H1 (cell line): ENCODE measurements at regions not wholly inside any gene's neighbourhood (a gene's known extent, or its start where the extent isn't known, plus 50 kb on each side); places are given as distances from the start of the nearest gene placed in this dataset.

Source experiments
- CTCF ChIA-PET: fragments of 300-600 bp; sonication (Branson Sonifier 250); formaldehyde crosslinking; loops from one replicate; lab custom pipeline; 2021; ENCODE audit not compliant: partially characterized antibody; lab: Charles Lee
- POLR2A ChIA-PET: fragments of 300-600 bp; sonication (Branson Sonifier 250); formaldehyde crosslinking; loops from one replicate; lab custom pipeline; 2021; ENCODE audit warnings: inconsistent platforms; ENCODE audit not compliant: partially characterized antibody; lab: Charles Lee
- DNase-seq, 2 experiments: peaks; one replicate each; pipeline versions ENCODE4 v3.0.0 to v3.0.0-alpha.2; 2010 to 2022; ENCODE audit warnings: low spot score in 2 of 2, low read depth in 1 of 2, mixed read lengths in 1 of 2
- FAIRE-seq: peaks from 2 replicates; lab custom pipeline; 2011; peaks lifted over from hg19 to GRCh38; lab: Jason Lieb, UNC
- H2AFZ ChIP-seq: 2 replicates; pipeline ENCODE4 v1.8.1; 2012; ENCODE audit warnings: low read length, inconsistent platforms
- H2AK5ac ChIP-seq: 2 replicates; pipeline ENCODE4 v1.6.1; 2013; ENCODE audit warnings: low read depth, low read length
- H2BK120ac ChIP-seq: replicated peaks from 2 replicates; pipeline ENCODE3; 2013; ENCODE audit warnings: low read depth, low read length, inconsistent platforms
- H2BK12ac ChIP-seq: 2 replicates; pipeline ENCODE4 v1.6.1; 2013; ENCODE audit warnings: low read depth, low read length
- H2BK15ac ChIP-seq: 2 replicates; pipeline ENCODE4 v1.6.1; 2013; ENCODE audit warnings: low read length
- H2BK20ac ChIP-seq: 2 replicates; pipeline ENCODE4 v1.6.1; 2013; ENCODE audit warnings: low read length
- H2BK5ac ChIP-seq: 2 replicates; pipeline ENCODE4 v1.6.1; 2013; ENCODE audit warnings: low read depth, low read length
- H3K14ac ChIP-seq: 2 replicates; pipeline ENCODE4 v1.6.1; 2013; ENCODE audit warnings: inconsistent platforms; ENCODE audit not compliant: insufficient read length
- H3K18ac ChIP-seq: 2 replicates; pipeline ENCODE4 v1.6.1; 2013; ENCODE audit warnings: low read length; ENCODE audit errors: extremely low read depth
- H3K23ac ChIP-seq: 2 replicates; pipeline ENCODE4 v1.6.1; 2013; ENCODE audit warnings: inconsistent platforms; ENCODE audit not compliant: insufficient read length
- H3K23me2 ChIP-seq: 2 replicates; pipeline ENCODE4 v1.6.1; 2013; ENCODE audit warnings: low read depth, low read length
- H3K27ac ChIP-seq: 2 replicates; pipeline ENCODE4 v1.6.1; 2011; ENCODE audit warnings: low read depth, low read length, inconsistent platforms
- H3K27me3 ChIP-seq, 4 experiments: replicated peaks in 1 of 4; 1 replicate in 1 of 4; 2 replicates in 3 of 4; pipeline versions ENCODE4 v1.6.1 to v1.8.1; 2011 to 2013; ENCODE audit warnings: low read length in 3 of 4, mild to moderate bottlenecking in 3 of 4, inconsistent platforms in 2 of 4, mixed read lengths in 2 of 4, moderate library complexity in 1 of 4; ENCODE audit not compliant: control insufficient read depth in 3 of 4, insufficient read depth in 3 of 4; ENCODE audit errors: extremely low read depth in 1 of 4
- H3K36me3 ChIP-seq, 4 experiments: 2 replicates each; pipeline versions ENCODE4 v1.6.1 to v1.8.1; 2011 to 2013; ENCODE audit warnings: mild to moderate bottlenecking in 4 of 4, low read length in 3 of 4, moderate library complexity in 2 of 4, control low read depth in 1 of 4, inconsistent platforms in 1 of 4; ENCODE audit not compliant: insufficient read depth in 4 of 4, control insufficient read depth in 2 of 4
- H3K4ac ChIP-seq: replicated peaks from 2 replicates; pipeline ENCODE3; 2013; ENCODE audit warnings: low read length, low read depth, mixed read lengths, inconsistent platforms; ENCODE audit not compliant: insufficient read length
- H3K4me1 ChIP-seq, 4 experiments: replicated peaks in 1 of 4; 1 replicate in 1 of 4; 2 replicates in 3 of 4; pipeline versions ENCODE4 v1.6.1 to v1.8.1; 2011 to 2013; ENCODE audit warnings: low read length in 3 of 4, inconsistent platforms in 2 of 4, mixed read lengths in 1 of 4; ENCODE audit not compliant: insufficient read depth in 4 of 4, control insufficient read depth in 3 of 4
- H3K4me2 ChIP-seq, 2 experiments: 2 replicates each; pipeline versions ENCODE4 v1.6.1 to v1.8.1; 2011 to 2013; ENCODE audit warnings: low read depth in 2 of 2, low read length in 2 of 2, control low read depth in 1 of 2, inconsistent platforms in 1 of 2, mild to moderate bottlenecking in 1 of 2; ENCODE audit not compliant: insufficient read depth in 1 of 2
- H3K4me3 ChIP-seq, 4 experiments: fragments of 200-600, 300-600 bp in 1 of 4; sonication (generic), shearing (Covaris generic), sonication (Bioruptor Twin) in 1 of 4; 2 replicates each; pipeline versions ENCODE4 v1.5.1 to v1.8.1; 2011 to 2016; ENCODE audit warnings: low read length in 4 of 4, low read depth in 3 of 4, control low read depth in 2 of 4, inconsistent platforms in 2 of 4, mild to moderate bottlenecking in 2 of 4, mixed read lengths in 1 of 4, moderate library complexity in 1 of 4; ENCODE audit not compliant: insufficient read depth in 2 of 4; ENCODE audit errors: extremely low read depth in 1 of 4
- H3K56ac ChIP-seq: replicated peaks from 2 replicates; pipeline ENCODE3; 2013; ENCODE audit warnings: low read depth, mild to moderate bottlenecking, mixed read lengths, low read length, inconsistent platforms; ENCODE audit not compliant: insufficient read length
- H3K79me1 ChIP-seq: 2 replicates; pipeline ENCODE4 v1.6.1; 2013; ENCODE audit warnings: low read depth, low read length, control low read depth
- H3K79me2 ChIP-seq, 2 experiments: 2 replicates each; pipeline versions ENCODE4 v1.6.1 to v1.8.1; 2012 to 2013; ENCODE audit warnings: low read length in 2 of 2, mild to moderate bottlenecking in 2 of 2, inconsistent platforms in 1 of 2; ENCODE audit not compliant: insufficient read depth in 2 of 2, control insufficient read depth in 1 of 2
- H3K9ac ChIP-seq, 4 experiments: replicated peaks in 1 of 4; 1 replicate in 1 of 4; 2 replicates in 3 of 4; pipeline versions ENCODE4 v1.6.1 to v1.8.1; 2011 to 2013; ENCODE audit warnings: low read depth in 3 of 4, low read length in 3 of 4, control low read depth in 2 of 4, mild to moderate bottlenecking in 2 of 4, moderate library complexity in 2 of 4, inconsistent platforms in 1 of 4; ENCODE audit errors: extremely low read depth in 1 of 4
- H3K9me3 ChIP-seq, 2 experiments: 2 replicates each; pipeline versions ENCODE4 v1.6.1 to v1.8.1; 2012 to 2013; ENCODE audit warnings: mild to moderate bottlenecking in 2 of 2, moderate library complexity in 2 of 2, control low read depth in 1 of 2, inconsistent platforms in 1 of 2, low read depth in 1 of 2, low read length in 1 of 2, mixed read lengths in 1 of 2; ENCODE audit not compliant: insufficient read depth in 2 of 2
- H4K20me1 ChIP-seq, 2 experiments: replicated peaks in 1 of 2; 2 replicates each; pipeline versions ENCODE3 to v1.8.1; 2011 to 2013; ENCODE audit warnings: inconsistent platforms in 2 of 2, low read length in 2 of 2, mild to moderate bottlenecking in 1 of 2; ENCODE audit not compliant: insufficient read depth in 2 of 2, control insufficient read depth in 1 of 2
- H4K5ac ChIP-seq: 2 replicates; pipeline ENCODE4 v1.6.1; 2013; ENCODE audit warnings: low read length, low read depth, mixed read lengths, inconsistent platforms; ENCODE audit not compliant: insufficient read length
- H4K8ac ChIP-seq: 2 replicates; pipeline ENCODE4 v1.8.0; 2013; ENCODE audit warnings: mild to moderate bottlenecking, moderate library complexity, low read length, inconsistent platforms; ENCODE audit not compliant: insufficient read depth; ENCODE audit errors: extremely low read depth
- H4K91ac ChIP-seq: replicated peaks from 2 replicates; pipeline ENCODE3; 2013; ENCODE audit warnings: low read length, mixed read lengths, inconsistent platforms; ENCODE audit not compliant: insufficient read length
- CTBP2 ChIP-seq: IDR thresholded peaks from 2 replicates; pipeline ENCODE4 v1.7.0; 2011; ENCODE audit warnings: borderline replicate concordance, mild to moderate bottlenecking, moderate library complexity, mixed read lengths, low read length; ENCODE audit not compliant: insufficient read depth, insufficient read length
- CTCF ChIP-seq, 3 experiments: IDR thresholded peaks; 1 replicate in 2 of 3; 2 replicates in 1 of 3; pipeline versions ENCODE4 v1.5.1 to v1.6.1; 2011; ENCODE audit warnings: low read length in 3 of 3, mild to moderate bottlenecking in 3 of 3, inconsistent platforms in 2 of 3, low read depth in 1 of 3, moderate library complexity in 1 of 3; ENCODE audit not compliant: insufficient read depth in 1 of 3; ENCODE audit errors: control extremely low read depth in 1 of 3
- HDAC6 ChIP-seq: IDR thresholded peaks from one replicate; pipeline ENCODE4 v1.7.1; 2012; ENCODE audit warnings: low read depth, mild to moderate bottlenecking, inconsistent platforms, low read length, moderate library complexity
- JUN ChIP-seq: IDR thresholded peaks from 2 replicates; pipeline ENCODE4 v1.6.1; 2011; ENCODE audit warnings: low read depth, mild to moderate bottlenecking, improper control_type of control experiment, low read length
- KDM1A ChIP-seq: fragments of 200-600, 300-600 bp; sonication (generic); IDR thresholded peaks from 2 replicates; pipeline ENCODE4 v1.7.1; 2016; ENCODE audit warnings: mild to moderate bottlenecking, low read length, borderline replicate concordance
- RFX5 ChIP-seq: IDR thresholded peaks from 2 replicates; pipeline ENCODE4 v1.6.1; 2011; ENCODE audit warnings: low read depth, low read length, improper control_type of control experiment, borderline replicate concordance
- SIN3A ChIP-seq, 2 experiments: IDR thresholded peaks in 1 of 2; conservative IDR thresholded peaks in 1 of 2; 2 replicates each; pipeline ENCODE4 v1.6.1; 2011 to 2012; ENCODE audit warnings: low read length in 2 of 2, improper control_type of control experiment in 1 of 2, low read depth in 1 of 2, mild to moderate bottlenecking in 1 of 2
- SP2 ChIP-seq: IDR thresholded peaks from 2 replicates; pipeline ENCODE4 v1.6.1; 2012; ENCODE audit warnings: mild to moderate bottlenecking, low read length, inconsistent platforms
- ZNF274 ChIP-seq: IDR thresholded peaks from 2 replicates; pipeline ENCODE4 v1.7.0; 2012; ENCODE audit warnings: low read length, borderline replicate concordance; ENCODE audit errors: extremely low read depth
- WGBS, 2 experiments: shearing (Covaris generic) in 1 of 2; methylation state at CpG; one replicate each; pipeline versions ENCODE4 v1.1.6 to v1.1.7; 2013 to 2015; ENCODE audit warnings: low lambda C conversion rate in 2 of 2, mixed read lengths in 2 of 2, inconsistent platforms in 1 of 2, low coverage in 1 of 2, missing lambda C conversion rate in 1 of 2; ENCODE audit not compliant: insufficient replicate concordance in 2 of 2, insufficient coverage in 1 of 2, insufficient read length in 1 of 2; ENCODE audit errors: extremely low coverage in 1 of 2, missing lambda C conversion rate in 1 of 2; 5-methylcytosine and 5-hydroxymethylcytosine counted together

- Histone ChIP-seq H3K14ac (no peak overlapping the region), H3K9me3 (no peaks in the 10 kb centered on the region), H4K91ac (no peak overlapping the region), H2AK5ac (no peak overlapping the region), H3K9ac (no peak overlapping the region), H3K4ac (no peak overlapping the region), H3K23me2 (peaks cover 7% of the 10 kb centered on the region; the same call in 1 of the 2 replicates), H3K4me1 (peaks cover 0 to 6% (median 2%) of the 10 kb centered on the region in 4 experiments; a peak in 4 of 7 replicates), H3K36me3 (no peaks in the 10 kb centered on the region), H3K4me3 (no peak overlapping the region), H3K4me2 (peak overlapping the region; percentile 82; a peak in 2 of 4 replicates), H4K20me1 (peaks cover 4 to 6% of the 10 kb centered on the region in 2 experiments), H2BK15ac (no peak overlapping the region), H3K56ac (no peak overlapping the region), H3K18ac (no peak overlapping the region), H2BK5ac (no peak overlapping the region), H4K5ac (no peak overlapping the region), H3K79me1 (no peaks in the 10 kb centered on the region; the same call in 1 of the 2 replicates), H3K27me3 (peaks cover 0 to 11% (median 10%) of the 10 kb centered on the region in 4 experiments; a peak in 5 of 7 replicates), H3K79me2 (no peaks in the 10 kb centered on the region), H2AFZ (no peak overlapping the region), H3K27ac (no peak overlapping the region), H2BK120ac (no peak overlapping the region), H2BK12ac (no peak overlapping the region), H4K8ac (no peak overlapping the region; the same call in 1 of the 2 replicates), H3K23ac (no peak overlapping the region), H2BK20ac (no peak overlapping the region)
- ChIA-PET POLR2A (no interaction called here), CTCF (interaction anchor here (0.5 to 4.3 kb wide), 5 partner anchors 8 to 1817 kb away, joined by 3 to 21 read pairs (median 4); no protein-coding TSS in a partner anchor)
- FAIRE-seq: no peak
- DNase-seq: no peak
- WGBS, 2 experiments: 31 to 100% methylated on average over 1 to 11 of the region's 14 CpGs
- TF ChIP-seq CTBP2 (no peak), SP2 (no peak), RFX5 (no peak), JUN (no peak), CTCF (IDR thresholded peaks at IDR 0.05; ENCODE audit: control extremely low read depth in 1 of 3, insufficient read depth in 1 of 3, low read depth in 1 of 3, low read length in 3 of 3) (no peak), HDAC6 (no peak), SIN3A (conservative IDR thresholded peaks at IDR 0.05 in 1 of 2, IDR thresholded peaks at IDR 0.05 in 1 of 2; ENCODE audit: low read depth in 1 of 2, low read length in 2 of 2) (no peak), KDM1A (no peak), ZNF274 (no peak)
These were observed 105.5 kb upstream of the PRB2 start for GRCh38 chr12:11500861-11501230.
